SH-SY5Y (cell line): ENCODE measurements at regions not wholly inside any gene's neighbourhood (a gene's known extent, or its start where the extent isn't known, plus 50 kb on each side); places are given as distances from the start of the nearest gene placed in this dataset.

ENCODE experiments used
- GATA2 ChIP-seq: IDR thresholded peaks from 2 replicates; pipeline ENCODE4 v1.6.1; 2011; ENCODE audit warnings: mild to moderate bottlenecking, low read depth, low read length
- GATA3 ChIP-seq: IDR thresholded peaks from 2 replicates; pipeline ENCODE4 v1.6.1; 2011; ENCODE audit warnings: low read depth, mild to moderate bottlenecking, low read length, moderate library complexity

- no peak for TF ChIP-seq GATA3
- TF ChIP-seq GATA2 = no peak
Observed at GRCh38 chrX:13440176-13440575, 120.3 kb upstream of the ATXN3L start.
